Liver (tissue), 8 donors: ENCODE measurements at regions not wholly inside any gene's neighbourhood (a gene's known extent, or its start where the extent isn't known, plus 50 kb on each side); places are given as distances from the start of the nearest gene placed in this dataset.

Experiments
- DNase-seq: peaks from one replicate; pipeline ENCODE4 v3.0.0-alpha.2; 2017; ENCODE audit warnings: low spot score
- H3K27ac ChIP-seq, 2 donors: one replicate each; pipeline ENCODE4 v1.7.0; 2013; ENCODE audit warnings: inconsistent platforms in 2 of 2, low read length in 2 of 2, control low read depth in 1 of 2, low read depth in 1 of 2, mild to moderate bottlenecking in 1 of 2
- H3K27me3 ChIP-seq, 4 donors: one replicate each; pipeline versions ENCODE4 v1.6.1 to v1.7.0; 2013; ENCODE audit warnings: low read length in 3 of 4, inconsistent platforms in 1 of 4, mild to moderate bottlenecking in 1 of 4, moderate library complexity in 1 of 4; ENCODE audit not compliant: control insufficient read depth in 4 of 4, insufficient read depth in 4 of 4
- H3K36me3 ChIP-seq, 4 donors: one replicate each; pipeline versions ENCODE4 v1.6.1 to v1.7.0; 2013; ENCODE audit warnings: low read length in 3 of 4, mild to moderate bottlenecking in 3 of 4, low read depth in 1 of 4, moderate library complexity in 1 of 4; ENCODE audit not compliant: control insufficient read depth in 4 of 4, insufficient read depth in 3 of 4
- H3K4me1 ChIP-seq, 4 donors: one replicate each; pipeline versions ENCODE4 v1.6.1 to v1.7.0; 2013; ENCODE audit warnings: low read length in 3 of 4, mild to moderate bottlenecking in 3 of 4, moderate library complexity in 1 of 4; ENCODE audit not compliant: control insufficient read depth in 4 of 4, insufficient read depth in 4 of 4
- H3K4me3 ChIP-seq, 3 donors: one replicate each; pipeline versions ENCODE4 v1.6.1 to v1.7.0; 2013; ENCODE audit warnings: low read length in 3 of 3, control low read depth in 1 of 3, low read depth in 1 of 3, mild to moderate bottlenecking in 1 of 3
- H3K9ac ChIP-seq, 2 donors: one replicate each; pipeline ENCODE4 v1.7.0; 2013; ENCODE audit warnings: low read length in 2 of 2, mild to moderate bottlenecking in 2 of 2, moderate library complexity in 2 of 2, control low read depth in 1 of 2, low read depth in 1 of 2
- H3K9me3 ChIP-seq, 4 donors: one replicate each; pipeline versions ENCODE4 v1.6.1 to v1.7.0; 2013; ENCODE audit warnings: low read length in 3 of 4; ENCODE audit not compliant: control insufficient read depth in 4 of 4
- EGR1 ChIP-seq, 2 donors: IDR thresholded peaks; 2 replicates each; pipeline ENCODE4 v1.6.1; 2016 to 2018; ENCODE audit warnings: antibody characterized with exemption in 2 of 2, low read depth in 2 of 2
- FOXA1 ChIP-seq: IDR thresholded peaks from 2 replicates; pipeline ENCODE4 v1.6.1; 2016; ENCODE audit warnings: antibody characterized with exemption
- FOXA2 ChIP-seq: IDR thresholded peaks from 2 replicates; pipeline ENCODE4 v1.6.1; 2016; ENCODE audit warnings: antibody characterized with exemption
- GABPA ChIP-seq, 2 donors: IDR thresholded peaks in 1 of 2; conservative IDR thresholded peaks in 1 of 2; 2 replicates each; pipeline ENCODE4 v1.6.1; 2016; ENCODE audit warnings: antibody characterized with exemption in 2 of 2, mild to moderate bottlenecking in 1 of 2, moderate library complexity in 1 of 2
- HNF4A ChIP-seq, 2 donors: conservative IDR thresholded peaks; 2 replicates each; pipeline ENCODE4 v1.6.1; 2016; ENCODE audit warnings: antibody characterized with exemption in 2 of 2, mild to moderate bottlenecking in 2 of 2
- HNF4G ChIP-seq: IDR thresholded peaks from 2 replicates; pipeline ENCODE4 v1.6.1; 2016; ENCODE audit warnings: antibody characterized with exemption
- JUND ChIP-seq, 2 donors: IDR thresholded peaks; 2 replicates each; pipeline ENCODE4 v1.6.1; 2016; ENCODE audit warnings: antibody characterized with exemption in 2 of 2
- NR2F2 ChIP-seq: IDR thresholded peaks from 2 replicates; pipeline ENCODE4 v1.6.1; 2016; ENCODE audit warnings: antibody characterized with exemption
- RAD21 ChIP-seq, 2 donors: IDR thresholded peaks; 2 replicates each; pipeline ENCODE4 v1.6.1; 2016; ENCODE audit warnings: antibody characterized with exemption in 2 of 2, mild to moderate bottlenecking in 2 of 2
- RXRA ChIP-seq, 2 donors: IDR thresholded peaks; 2 replicates each; pipeline ENCODE4 v1.6.1; 2017 to 2018; ENCODE audit warnings: antibody characterized with exemption in 2 of 2, mild to moderate bottlenecking in 1 of 2
- SP1 ChIP-seq: IDR thresholded peaks from 2 replicates; pipeline ENCODE4 v1.6.1; 2018; ENCODE audit warnings: antibody characterized with exemption, mild to moderate bottlenecking
- YY1 ChIP-seq: IDR thresholded peaks from 2 replicates; pipeline ENCODE4 v1.6.1; 2016; ENCODE audit warnings: antibody characterized with exemption, mild to moderate bottlenecking
- WGBS: extraction: QIAGEN DNeasy Blood & Tissue Kit; methylation state at CpG from one replicate; pipeline ENCODE4 v1.1.7; 2013; 5-methylcytosine and 5-hydroxymethylcytosine counted together
- TF ChIP-seq, protein P1 (sequence below): IDR thresholded peaks from 2 replicates; pipeline ENCODE4 v1.6.1; 2016; ENCODE audit warnings: antibody characterized with exemption, mild to moderate bottlenecking
- TF ChIP-seq, protein P2 (sequence below): IDR thresholded peaks from 2 replicates; pipeline ENCODE4 v1.6.1; 2016; ENCODE audit warnings: antibody characterized with exemption
- TF ChIP-seq, protein P3 (sequence below): IDR thresholded peaks from 2 replicates; pipeline ENCODE4 v1.6.1; 2016; ENCODE audit warnings: antibody characterized with exemption
- TF ChIP-seq, protein P4 (sequence below): IDR thresholded peaks from 2 replicates; pipeline ENCODE4 v1.6.1; 2016; ENCODE audit warnings: antibody characterized with exemption
- TF ChIP-seq, protein P5 (sequence below): fragments of 150-350 bp; IDR thresholded peaks from 2 replicates; pipeline ENCODE4 v1.5.1; 2017; ENCODE audit warnings: improper control_type of control experiment, low read depth, low read length; ENCODE audit not compliant: missing input control
- donor health status: healthy.
- donor health status: healthy.
- donor health status: healthy.
- donor health status: healthy.
- donor health status: healthy.

DNA sequence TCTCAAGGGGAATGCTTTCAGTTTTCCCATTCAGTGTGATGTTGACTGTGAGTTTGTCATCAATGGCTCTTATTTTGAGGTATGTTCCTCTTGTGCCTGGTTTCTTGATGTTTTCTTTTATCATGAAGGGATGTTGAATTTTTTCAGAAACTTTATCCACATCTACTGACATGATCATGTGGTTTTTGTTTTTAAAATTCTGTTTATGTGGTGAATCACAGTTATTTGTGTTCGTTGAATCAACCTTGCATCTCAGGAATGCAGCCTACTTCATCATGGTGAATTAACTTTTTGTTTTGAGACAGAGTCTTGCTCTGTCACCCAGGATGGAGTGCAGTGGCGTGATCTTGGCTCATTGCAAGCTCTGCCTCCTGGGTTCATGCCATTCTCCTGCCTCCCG is 263.1 kb upstream of the KLF3 start:
- no peaks in the 10 kb centered on the region for H3K27me3 ChIP-seq
- no peak overlapping the region for H3K27ac ChIP-seq
- H3K4me1 ChIP-seq, result peaks cover 0 to 7% (median 5%) of the 10 kb centered on the region in 4 donors
- H3K9ac ChIP-seq, result no peak overlapping the region
- TF ChIP-seq RXRA (IDR thresholded peaks at IDR 0.05), result no peak
- TF ChIP-seq, protein P1, sequence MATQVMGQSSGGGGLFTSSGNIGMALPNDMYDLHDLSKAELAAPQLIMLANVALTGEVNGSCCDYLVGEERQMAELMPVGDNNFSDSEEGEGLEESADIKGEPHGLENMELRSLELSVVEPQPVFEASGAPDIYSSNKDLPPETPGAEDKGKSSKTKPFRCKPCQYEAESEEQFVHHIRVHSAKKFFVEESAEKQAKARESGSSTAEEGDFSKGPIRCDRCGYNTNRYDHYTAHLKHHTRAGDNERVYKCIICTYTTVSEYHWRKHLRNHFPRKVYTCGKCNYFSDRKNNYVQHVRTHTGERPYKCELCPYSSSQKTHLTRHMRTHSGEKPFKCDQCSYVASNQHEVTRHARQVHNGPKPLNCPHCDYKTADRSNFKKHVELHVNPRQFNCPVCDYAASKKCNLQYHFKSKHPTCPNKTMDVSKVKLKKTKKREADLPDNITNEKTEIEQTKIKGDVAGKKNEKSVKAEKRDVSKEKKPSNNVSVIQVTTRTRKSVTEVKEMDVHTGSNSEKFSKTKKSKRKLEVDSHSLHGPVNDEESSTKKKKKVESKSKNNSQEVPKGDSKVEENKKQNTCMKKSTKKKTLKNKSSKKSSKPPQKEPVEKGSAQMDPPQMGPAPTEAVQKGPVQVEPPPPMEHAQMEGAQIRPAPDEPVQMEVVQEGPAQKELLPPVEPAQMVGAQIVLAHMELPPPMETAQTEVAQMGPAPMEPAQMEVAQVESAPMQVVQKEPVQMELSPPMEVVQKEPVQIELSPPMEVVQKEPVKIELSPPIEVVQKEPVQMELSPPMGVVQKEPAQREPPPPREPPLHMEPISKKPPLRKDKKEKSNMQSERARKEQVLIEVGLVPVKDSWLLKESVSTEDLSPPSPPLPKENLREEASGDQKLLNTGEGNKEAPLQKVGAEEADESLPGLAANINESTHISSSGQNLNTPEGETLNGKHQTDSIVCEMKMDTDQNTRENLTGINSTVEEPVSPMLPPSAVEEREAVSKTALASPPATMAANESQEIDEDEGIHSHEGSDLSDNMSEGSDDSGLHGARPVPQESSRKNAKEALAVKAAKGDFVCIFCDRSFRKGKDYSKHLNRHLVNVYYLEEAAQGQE, result no peak
- TF ChIP-seq NR2F2, result no peak
- TF ChIP-seq SP1, result no peak
- TF ChIP-seq, protein P2, sequence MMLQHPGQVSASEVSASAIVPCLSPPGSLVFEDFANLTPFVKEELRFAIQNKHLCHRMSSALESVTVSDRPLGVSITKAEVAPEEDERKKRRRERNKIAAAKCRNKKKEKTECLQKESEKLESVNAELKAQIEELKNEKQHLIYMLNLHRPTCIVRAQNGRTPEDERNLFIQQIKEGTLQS, result no peak
- TF ChIP-seq, protein P3, sequence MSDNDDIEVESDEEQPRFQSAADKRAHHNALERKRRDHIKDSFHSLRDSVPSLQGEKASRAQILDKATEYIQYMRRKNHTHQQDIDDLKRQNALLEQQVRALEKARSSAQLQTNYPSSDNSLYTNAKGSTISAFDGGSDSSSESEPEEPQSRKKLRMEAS, result no peak
- TF ChIP-seq JUND (IDR thresholded peaks at IDR 0.05), result no peak
- no peak for TF ChIP-seq YY1
- TF ChIP-seq, protein P4, sequence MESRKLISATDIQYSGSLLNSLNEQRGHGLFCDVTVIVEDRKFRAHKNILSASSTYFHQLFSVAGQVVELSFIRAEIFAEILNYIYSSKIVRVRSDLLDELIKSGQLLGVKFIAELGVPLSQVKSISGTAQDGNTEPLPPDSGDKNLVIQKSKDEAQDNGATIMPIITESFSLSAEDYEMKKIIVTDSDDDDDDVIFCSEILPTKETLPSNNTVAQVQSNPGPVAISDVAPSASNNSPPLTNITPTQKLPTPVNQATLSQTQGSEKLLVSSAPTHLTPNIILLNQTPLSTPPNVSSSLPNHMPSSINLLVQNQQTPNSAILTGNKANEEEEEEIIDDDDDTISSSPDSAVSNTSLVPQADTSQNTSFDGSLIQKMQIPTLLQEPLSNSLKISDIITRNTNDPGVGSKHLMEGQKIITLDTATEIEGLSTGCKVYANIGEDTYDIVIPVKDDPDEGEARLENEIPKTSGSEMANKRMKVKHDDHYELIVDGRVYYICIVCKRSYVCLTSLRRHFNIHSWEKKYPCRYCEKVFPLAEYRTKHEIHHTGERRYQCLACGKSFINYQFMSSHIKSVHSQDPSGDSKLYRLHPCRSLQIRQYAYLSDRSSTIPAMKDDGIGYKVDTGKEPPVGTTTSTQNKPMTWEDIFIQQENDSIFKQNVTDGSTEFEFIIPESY, result no peak
- TF ChIP-seq GABPA (IDR thresholded peaks at IDR 0.05 in 1 of 2, conservative IDR thresholded peaks at IDR 0.05 in 1 of 2), result no peak
- TF ChIP-seq RAD21 (IDR thresholded peaks at IDR 0.05), result no peak
- no peak for TF ChIP-seq EGR1 (IDR thresholded peaks at IDR 0.05; ENCODE audit: low read depth in 2 of 2)
- TF ChIP-seq HNF4A (conservative IDR thresholded peaks at IDR 0.05), result no peak
- TF ChIP-seq FOXA2, result no peak
- no peaks in the 10 kb centered on the region for H3K36me3 ChIP-seq
- peaks cover 0 to 2% (median 0%) of the 10 kb centered on the region in 4 donors for H3K9me3 ChIP-seq
- H3K4me3 ChIP-seq, result no peak overlapping the region
- DNase-seq, result no peak
- WGBS, result 95% methylated on average over 3 of the region's 3 CpGs

DNA sequence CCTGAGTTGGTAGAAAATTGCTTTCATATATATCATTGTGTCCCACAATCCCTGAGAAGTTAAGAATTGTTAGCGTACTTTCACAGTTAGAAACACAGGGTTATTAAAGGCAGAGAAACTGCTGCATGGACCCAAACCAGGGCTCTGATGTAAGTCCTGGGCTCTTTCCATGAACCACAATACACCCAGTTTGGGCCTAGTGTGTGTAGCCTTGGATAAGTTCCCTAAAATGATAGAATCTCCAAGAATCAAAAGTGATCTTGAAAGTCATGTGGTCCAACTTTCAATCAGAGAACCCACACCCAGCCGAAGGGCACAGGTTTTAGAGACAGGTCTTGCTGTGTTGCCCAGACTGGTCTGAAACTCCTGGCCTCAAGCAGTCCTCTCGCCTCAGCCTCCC is 257.8 kb upstream of the KLF3 start:
- Histone ChIP-seq H3K9me3 (peaks cover 0 to 2% (median 0%) of the 10 kb centered on the region in 4 donors), H3K36me3 (no peaks in the 10 kb centered on the region), H3K4me1 (no peaks in the 10 kb centered on the region), H3K9ac (no peak overlapping the region), H3K4me3 (no peak overlapping the region), H3K27ac (no peak overlapping the region), H3K27me3 (no peaks in the 10 kb centered on the region)
- DNase-seq, result no peak
- TF ChIP-seq FOXA1 (no peak), EGR1 (IDR thresholded peaks at IDR 0.05; ENCODE audit: low read depth in 2 of 2) (no peak), SP1 (no peak), FOXA2 (no peak), RXRA (IDR thresholded peaks at IDR 0.05) (no peak), GABPA (IDR thresholded peaks at IDR 0.05 in 1 of 2, conservative IDR thresholded peaks at IDR 0.05 in 1 of 2) (no peak), NR2F2 (no peak), HNF4G (no peak)
- TF ChIP-seq, protein P5, sequence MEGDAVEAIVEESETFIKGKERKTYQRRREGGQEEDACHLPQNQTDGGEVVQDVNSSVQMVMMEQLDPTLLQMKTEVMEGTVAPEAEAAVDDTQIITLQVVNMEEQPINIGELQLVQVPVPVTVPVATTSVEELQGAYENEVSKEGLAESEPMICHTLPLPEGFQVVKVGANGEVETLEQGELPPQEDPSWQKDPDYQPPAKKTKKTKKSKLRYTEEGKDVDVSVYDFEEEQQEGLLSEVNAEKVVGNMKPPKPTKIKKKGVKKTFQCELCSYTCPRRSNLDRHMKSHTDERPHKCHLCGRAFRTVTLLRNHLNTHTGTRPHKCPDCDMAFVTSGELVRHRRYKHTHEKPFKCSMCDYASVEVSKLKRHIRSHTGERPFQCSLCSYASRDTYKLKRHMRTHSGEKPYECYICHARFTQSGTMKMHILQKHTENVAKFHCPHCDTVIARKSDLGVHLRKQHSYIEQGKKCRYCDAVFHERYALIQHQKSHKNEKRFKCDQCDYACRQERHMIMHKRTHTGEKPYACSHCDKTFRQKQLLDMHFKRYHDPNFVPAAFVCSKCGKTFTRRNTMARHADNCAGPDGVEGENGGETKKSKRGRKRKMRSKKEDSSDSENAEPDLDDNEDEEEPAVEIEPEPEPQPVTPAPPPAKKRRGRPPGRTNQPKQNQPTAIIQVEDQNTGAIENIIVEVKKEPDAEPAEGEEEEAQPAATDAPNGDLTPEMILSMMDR, result no peak
- WGBS, result 80% methylated on average over 3 of the region's 3 CpGs
